OCI-LY1 (cell line): ENCODE measurements at regions not wholly inside any gene's neighbourhood (a gene's known extent, or its start where the extent isn't known, plus 50 kb on each side); places are given as distances from the start of the nearest gene placed in this dataset.

ENCODE experiments used
- H2AFZ ChIP-seq: fragments of 200-600 bp; sonication (generic), shearing (Covaris generic); 2 replicates; pipeline ENCODE4 v1.6.0; 2014; ENCODE audit warnings: antibody characterized with exemption, mild to moderate bottlenecking, low read length
- H3F3A ChIP-seq: fragments of 200-600 bp; sonication (generic), shearing (Covaris generic); 2 replicates; pipeline ENCODE4 v1.6.0; 2014; ENCODE audit warnings: mild to moderate bottlenecking, antibody characterized with exemption, low read length, moderate library complexity; ENCODE audit not compliant: insufficient read depth
- H3K27ac ChIP-seq: fragments of 200-600 bp; sonication (generic); 2 replicates; pipeline ENCODE4 v1.5.1; 2014; ENCODE audit warnings: low read length, mixed run types, mild to moderate bottlenecking, low read depth; ENCODE audit not compliant: poor library complexity, severe bottlenecking
- H3K27me3 ChIP-seq: fragments of 200-600 bp; sonication (generic); 2 replicates; pipeline ENCODE4 v1.6.0; 2014; ENCODE audit warnings: antibody characterized with exemption, mild to moderate bottlenecking, low read length, moderate library complexity; ENCODE audit not compliant: insufficient read depth
- H3K36me3 ChIP-seq: fragments of 200-600 bp; sonication (generic); 2 replicates; pipeline ENCODE4 v1.6.1; 2014; ENCODE audit warnings: mild to moderate bottlenecking, antibody characterized with exemption, low read length, moderate library complexity, mixed read lengths; ENCODE audit not compliant: insufficient read depth
- H3K4me1 ChIP-seq: fragments of 200-600 bp; sonication (generic); 2 replicates; pipeline ENCODE4 v1.5.1; 2014; ENCODE audit warnings: mild to moderate bottlenecking, low read length, moderate library complexity; ENCODE audit not compliant: insufficient read depth, severe bottlenecking
- H3K4me2 ChIP-seq: fragments of 200-600 bp; sonication (generic), shearing (Covaris generic); 2 replicates; pipeline ENCODE4 v1.6.1; 2014; ENCODE audit warnings: low read length
- H3K4me3 ChIP-seq: fragments of 200-600 bp; sonication (generic); 2 replicates; pipeline ENCODE4 v1.5.1; 2014; ENCODE audit warnings: low read length, low read depth, mild to moderate bottlenecking, mixed read lengths; ENCODE audit not compliant: poor library complexity, severe bottlenecking
- H3K79me2 ChIP-seq: fragments of 200-600 bp; shearing (Covaris generic); 2 replicates; pipeline ENCODE4 v1.6.1; 2016; ENCODE audit warnings: mixed run types, low read length, mixed read lengths; ENCODE audit not compliant: insufficient read depth
- H3K9ac ChIP-seq: fragments of 200-600 bp; sonication (generic), shearing (Covaris generic); 2 replicates; pipeline ENCODE4 v1.6.1; 2014; ENCODE audit warnings: mild to moderate bottlenecking, low read length, mixed read lengths
- H3K9me2 ChIP-seq: fragments of 200-600 bp; sonication (generic), shearing (Covaris generic); 2 replicates; pipeline ENCODE4 v1.6.1; 2014; ENCODE audit warnings: low read depth, mild to moderate bottlenecking, low read length, mixed read lengths
- H3K9me3 ChIP-seq: fragments of 200-600 bp; shearing (Covaris generic); 2 replicates; pipeline ENCODE4 v1.6.1; 2014; ENCODE audit warnings: low read length, mixed read lengths
- H4K20me1 ChIP-seq: fragments of 200-600 bp; sonication (generic), shearing (Covaris generic); 2 replicates; pipeline ENCODE4 v1.6.0; 2016; ENCODE audit warnings: mild to moderate bottlenecking, low read length; ENCODE audit not compliant: insufficient read depth
- CTCF ChIP-seq: fragments of 200-600 bp; sonication (generic), shearing (Covaris generic); IDR thresholded peaks from 2 replicates; pipeline ENCODE4 v1.5.1; 2017; ENCODE audit warnings: mild to moderate bottlenecking, antibody characterized with exemption, low read length, moderate library complexity, mixed read lengths
- EZH2 ChIP-seq: fragments of 200-600 bp; sonication (generic), shearing (Covaris generic); IDR thresholded peaks from 2 replicates; pipeline ENCODE4 v1.8.0; 2017; ENCODE audit warnings: borderline replicate concordance, mixed run types, mild to moderate bottlenecking, antibody characterized with exemption, low read length, moderate library complexity, mixed read lengths

DNA sequence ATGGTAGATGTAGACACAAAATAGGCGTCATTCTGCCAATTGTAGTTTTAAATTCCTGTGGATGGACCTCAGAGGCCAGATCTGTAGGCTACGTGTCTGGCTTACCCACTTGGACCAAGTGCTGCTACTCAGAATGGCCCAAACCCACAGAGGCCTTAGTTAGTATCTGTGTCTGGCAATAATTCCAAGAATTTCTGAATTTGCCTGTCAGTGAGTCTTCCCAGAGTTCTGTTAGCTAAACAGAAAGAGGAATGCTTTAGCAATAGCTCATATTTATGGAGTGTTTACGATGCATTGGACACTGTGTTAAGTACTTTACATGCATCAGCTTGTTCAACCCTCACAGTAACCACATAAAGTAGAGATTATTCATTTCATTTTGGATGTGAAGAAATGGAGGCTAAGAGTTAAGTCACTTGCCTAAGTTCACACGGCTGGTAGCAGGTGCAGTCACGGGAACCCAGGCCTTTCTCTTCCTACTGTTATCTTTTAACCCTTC lies 231.8 kb downstream of the PTEN start:
- Histone ChIP-seq H3F3A (no peaks in the 10 kb centered on the region), H4K20me1 (no peaks in the 10 kb centered on the region), H3K79me2 (no peaks in the 10 kb centered on the region), H3K4me3 (no peak overlapping the region), H2AFZ (no peak overlapping the region), H3K9me3 (no peaks in the 10 kb centered on the region), H3K9me2 (no peaks in the 10 kb centered on the region), H3K9ac (no peak overlapping the region), H3K27ac (no peak overlapping the region), H3K4me1 (no peaks in the 10 kb centered on the region), H3K27me3 (no peaks in the 10 kb centered on the region), H3K4me2 (no peak overlapping the region), H3K36me3 (no peaks in the 10 kb centered on the region)
- no peak for TF ChIP-seq EZH2
- no peak for TF ChIP-seq CTCF

DNA sequence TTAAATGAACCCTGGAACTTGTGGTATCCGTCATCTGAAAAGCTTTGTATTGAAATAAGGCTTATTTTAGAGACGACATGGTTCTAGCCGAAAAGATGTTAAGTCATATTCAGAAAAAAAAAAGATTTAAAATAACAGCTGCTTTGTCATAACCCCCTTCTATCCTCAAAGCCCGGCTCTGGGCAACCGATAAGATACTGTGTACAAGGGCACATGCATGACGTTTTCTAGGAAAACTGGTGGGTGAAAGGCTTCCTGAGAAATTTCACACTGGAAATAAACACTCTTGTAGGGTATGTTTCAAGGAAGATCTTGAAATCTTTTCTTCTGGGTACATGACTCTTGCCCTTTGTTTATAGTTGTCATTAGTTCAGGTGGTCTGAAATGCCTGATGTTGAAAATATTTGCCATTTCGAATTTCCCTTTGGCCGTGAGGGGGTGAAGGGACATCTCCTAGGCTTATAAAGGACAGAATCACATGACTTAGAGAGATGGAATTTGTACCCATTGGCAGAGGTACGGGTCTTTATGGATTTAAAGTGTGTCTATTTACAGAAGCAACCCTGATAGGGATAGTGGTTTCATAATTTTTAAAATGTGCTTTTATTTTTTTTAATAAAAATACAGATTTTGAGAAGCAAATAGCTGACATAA lies 232.5 kb downstream of the PTEN start:
- Histone ChIP-seq H3K4me1 (no peaks in the 10 kb centered on the region), H3K79me2 (no peaks in the 10 kb centered on the region), H4K20me1 (no peaks in the 10 kb centered on the region), H3F3A (no peaks in the 10 kb centered on the region), H3K27me3 (no peaks in the 10 kb centered on the region), H3K36me3 (no peaks in the 10 kb centered on the region), H3K9ac (no peak overlapping the region), H3K4me3 (no peak overlapping the region), H2AFZ (no peak overlapping the region), H3K4me2 (no peak overlapping the region), H3K9me2 (no peaks in the 10 kb centered on the region), H3K27ac (no peak overlapping the region), H3K9me3 (no peaks in the 10 kb centered on the region)
- TF ChIP-seq EZH2, result no peak
- TF ChIP-seq CTCF, result no peak

DNA sequence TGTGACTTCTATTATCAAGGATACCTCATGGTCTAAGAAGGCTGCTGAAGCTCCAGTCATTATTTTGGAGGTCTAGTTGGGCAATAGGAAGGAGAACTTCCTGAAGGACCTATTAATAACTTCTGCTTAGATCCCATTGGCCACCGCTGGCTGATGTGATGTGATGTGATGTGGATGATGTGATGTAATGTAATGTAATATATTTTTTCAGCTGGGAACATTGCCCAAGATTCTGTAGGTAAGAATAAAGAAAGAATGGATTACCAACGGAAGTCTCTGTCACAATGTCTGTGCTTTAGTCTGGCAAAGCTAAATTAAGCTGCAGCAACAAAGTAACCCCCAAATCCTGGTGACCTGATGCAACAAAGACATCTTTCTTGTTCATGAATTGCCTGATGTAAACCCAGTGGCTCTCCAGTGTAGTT lies 233.7 kb downstream of the PTEN start:
- Histone ChIP-seq H3K9ac (no peak overlapping the region), H3K79me2 (no peaks in the 10 kb centered on the region), H3K4me3 (no peak overlapping the region), H3K27ac (no peak overlapping the region), H4K20me1 (no peaks in the 10 kb centered on the region), H3F3A (no peaks in the 10 kb centered on the region), H3K4me2 (no peak overlapping the region), H3K9me3 (no peaks in the 10 kb centered on the region), H3K27me3 (no peaks in the 10 kb centered on the region), H3K9me2 (no peaks in the 10 kb centered on the region), H2AFZ (no peak overlapping the region), H3K36me3 (no peaks in the 10 kb centered on the region), H3K4me1 (no peaks in the 10 kb centered on the region)
- TF ChIP-seq CTCF (no peak), EZH2 (no peak)
